Mammary epithelial cell (primary cell): ENCODE measurements at regions not wholly inside any gene's neighbourhood (a gene's known extent, or its start where the extent isn't known, plus 50 kb on each side); places are given as distances from the start of the nearest gene placed in this dataset.

Source experiments
- CTCF ChIP-seq, 2 donors: IDR thresholded peaks in 1 of 2; conservative IDR thresholded peaks in 1 of 2; 2 replicates each; pipeline ENCODE4 v1.5.1; 2011 to 2012; ENCODE audit warnings: inconsistent platforms in 2 of 2, low read length in 2 of 2, mild to moderate bottlenecking in 2 of 2, control low read depth in 1 of 2, low read depth in 1 of 2; ENCODE audit not compliant: insufficient read depth in 1 of 2; ENCODE audit errors: extremely low read depth in 1 of 2
- EZH2 ChIP-seq: IDR thresholded peaks from 2 replicates; pipeline ENCODE4 v1.6.1; 2012; ENCODE audit warnings: low read length, inconsistent platforms, borderline replicate concordance

DNA sequence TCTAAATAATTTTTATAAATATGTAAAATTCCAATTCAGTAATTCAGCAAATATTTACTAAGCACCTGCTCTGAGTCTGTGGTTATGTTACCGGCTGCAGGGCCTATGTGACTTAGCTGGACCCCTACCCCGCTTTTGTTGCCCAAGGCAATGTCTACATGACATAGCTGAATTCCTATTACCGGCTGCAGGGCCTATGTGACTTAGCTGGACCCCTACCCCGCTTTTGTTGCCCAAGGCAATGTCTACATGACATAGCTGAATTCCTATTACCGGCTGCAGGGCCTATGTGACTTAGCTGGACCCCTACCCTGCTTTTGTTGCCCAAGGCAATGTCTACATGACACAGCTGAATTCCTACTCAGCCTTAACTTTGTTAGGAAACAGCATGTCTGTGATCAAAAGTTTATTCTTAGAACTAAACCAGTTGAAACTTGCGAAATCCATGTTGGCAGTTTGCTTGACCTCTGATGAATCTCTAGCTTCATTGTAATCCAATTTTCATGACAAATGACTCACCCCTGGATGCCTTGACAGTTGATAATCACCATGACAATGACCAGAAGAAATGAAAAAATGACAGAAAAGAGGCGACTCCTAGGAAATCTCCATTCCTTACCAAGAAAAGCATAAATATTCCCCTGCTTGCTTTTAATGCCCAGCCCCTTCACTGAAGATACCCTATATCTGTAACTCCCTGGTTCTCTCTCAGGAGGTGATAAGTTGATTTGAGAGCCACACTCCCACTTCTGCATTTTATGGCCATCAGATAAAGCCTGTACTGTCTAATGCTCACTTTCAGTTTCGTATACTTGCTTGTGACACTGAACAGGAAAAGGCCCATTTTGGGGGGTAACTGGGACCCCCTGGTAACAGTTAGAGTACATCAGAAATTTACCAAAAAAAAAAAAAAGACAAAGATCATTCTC is 148.4 kb upstream of the SYT10 start:
- no peak for TF ChIP-seq CTCF (conservative IDR thresholded peaks at IDR 0.05 in 1 of 2, IDR thresholded peaks at IDR 0.05 in 1 of 2; ENCODE audit: extremely low read depth in 1 of 2, insufficient read depth in 1 of 2, low read depth in 1 of 2, low read length in 2 of 2)
- no peak for TF ChIP-seq EZH2
